ENCODE measurements at regions not wholly inside any gene's neighbourhood (a gene's known extent, or its start where the extent isn't known, plus 50 kb on each side); places are given as distances from the start of the nearest gene placed in this dataset.

- TF ChIP-seq EZH2 (IDR thresholded peaks at IDR 0.05) = no peak
- TF ChIP-seq CTCF (IDR thresholded peaks at IDR 0.05) = no peak
These were observed 605.3 kb upstream of the USP24 start for GRCh38 chr1:55820501-55820900.

Measured in neural progenitor cell (in vitro differentiated cells).